Choroid plexus epithelial cell (primary cell): ENCODE measurements at regions not wholly inside any gene's neighbourhood (a gene's known extent, or its start where the extent isn't known, plus 50 kb on each side); places are given as distances from the start of the nearest gene placed in this dataset.
"Not testable (repeated sequence)": the region's sequence is repeated elsewhere in the genome, so short reads cannot be mapped to it uniquely, and the experiment has no call there.

Experiments used
- DNase-seq: peaks from one replicate; pipeline ENCODE4 v3.0.0-alpha.2; 2010; ENCODE audit warnings: low read depth
- H3K4me3 ChIP-seq: 2 replicates; pipeline ENCODE4 v1.5.1; 2011; ENCODE audit warnings: low read depth, mild to moderate bottlenecking, control low read depth, low read length, moderate library complexity
- CTCF ChIP-seq: conservative IDR thresholded peaks from 2 replicates; pipeline ENCODE4 v1.5.1; 2011; ENCODE audit warnings: low read depth, mild to moderate bottlenecking, control low read depth, inconsistent platforms, low read length, moderate library complexity

- DNase-seq: no peak
- no peak overlapping the region for H3K4me3 ChIP-seq
- TF ChIP-seq CTCF: no peak
These were observed 89.1 kb downstream of the MED10 start for GRCh38 chr5:6289239-6289638.

- TF ChIP-seq CTCF: no peak
- DNase-seq: no peak
- no peak overlapping the region for H3K4me3 ChIP-seq
These were observed 91.2 kb downstream of the MED10 start for GRCh38 chr5:6287176-6287575.

GRCh38 chr5:6286404-6286803 is 91.9 kb downstream of the MED10 start:
- TF ChIP-seq CTCF: no peak
- DNase-seq: no peak

GRCh38 chr5:6284491-6284890 is 93.9 kb downstream of the MED10 start:
- DNase-seq, H3K4me3 ChIP-seq: not testable (repeated sequence)

More at GRCh38 chr5:6286404-6286803, 91.9 kb downstream of the MED10 start:
- no peak overlapping the region for H3K4me3 ChIP-seq

- no peak overlapping the region for H3K4me3 ChIP-seq
- no peak for TF ChIP-seq CTCF
- DNase-seq: no peak
These were observed 96.0 kb downstream of the MED10 start for GRCh38 chr5:6282352-6282751.

- H3K4me3 ChIP-seq: no peak overlapping the region
- no peak for DNase-seq
- no peak for TF ChIP-seq CTCF
These were observed 96.5 kb downstream of the MED10 start for GRCh38 chr5:6281818-6282217.

GRCh38 chr5:6280425-6281100 is 97.8 kb downstream of the MED10 start:
- H3K4me3 ChIP-seq: no peak overlapping the region
- TF ChIP-seq CTCF: no peak
- DNase-seq: no peak
